ENCODE measurements at regions not wholly inside any gene's neighbourhood (a gene's known extent, or its start where the extent isn't known, plus 50 kb on each side); places are given as distances from the start of the nearest gene placed in this dataset.

- Mint-ChIP-seq H3K27me3 (ENCODE audit: unreplicated experiment) (no peaks in the 10 kb centered on the region), H3K36me3 (ENCODE audit: unreplicated experiment) (no peaks in the 10 kb centered on the region), H3K4me1 (ENCODE audit: unreplicated experiment) (peaks cover 3% of the 10 kb centered on the region), H3K9me3 (ENCODE audit: unreplicated experiment) (peaks cover 44% of the 10 kb centered on the region), H3K27ac (ENCODE audit: unreplicated experiment) (no peak overlapping the region), H3K4me3 (ENCODE audit: unreplicated experiment) (no peak overlapping the region)
- DNase-seq (ENCODE audit: extremely low spot score, unreplicated experiment), result no peak
- no peak for TF ChIP-seq CTCF (IDR thresholded peaks at IDR 0.05)
Observed at GRCh38 chr6:23106951-23107350, 537.6 kb downstream of the HDGFL1 start.

- TF ChIP-seq CTCF (IDR thresholded peaks at IDR 0.05), result no peak
- H3K9me3 Mint-ChIP-seq (ENCODE audit: unreplicated experiment), result peaks cover 30% of the 10 kb centered on the region
Observed at GRCh38 chr6:23111984-23112383, 542.6 kb downstream of the HDGFL1 start.

GRCh38 chr6:23114812-23115504 is 545.6 kb downstream of the HDGFL1 start:
- peaks cover 3% of the 10 kb centered on the region for H3K4me1 Mint-ChIP-seq (ENCODE audit: unreplicated experiment)
- H3K9me3 Mint-ChIP-seq (ENCODE audit: unreplicated experiment), result peaks cover 11% of the 10 kb centered on the region
- no peaks in the 10 kb centered on the region for H3K27me3 Mint-ChIP-seq (ENCODE audit: unreplicated experiment)
- no peak for DNase-seq (ENCODE audit: extremely low spot score, unreplicated experiment)
- TF ChIP-seq CTCF (IDR thresholded peaks at IDR 0.05), result no peak
- H3K27ac Mint-ChIP-seq (ENCODE audit: unreplicated experiment), result no peak overlapping the region
- H3K36me3 Mint-ChIP-seq (ENCODE audit: unreplicated experiment), result peaks cover 6% of the 10 kb centered on the region
- H3K4me3 Mint-ChIP-seq (ENCODE audit: unreplicated experiment), result no peak overlapping the region

More at GRCh38 chr6:23111984-23112383, 542.6 kb downstream of the HDGFL1 start:
- peaks cover 6% of the 10 kb centered on the region for H3K36me3 Mint-ChIP-seq (ENCODE audit: unreplicated experiment)
- no peak overlapping the region for H3K27ac Mint-ChIP-seq (ENCODE audit: unreplicated experiment)
- H3K4me1 Mint-ChIP-seq (ENCODE audit: unreplicated experiment), result peaks cover 3% of the 10 kb centered on the region
- no peak overlapping the region for H3K4me3 Mint-ChIP-seq (ENCODE audit: unreplicated experiment)
- no peak for DNase-seq (ENCODE audit: extremely low spot score, unreplicated experiment)
- no peaks in the 10 kb centered on the region for H3K27me3 Mint-ChIP-seq (ENCODE audit: unreplicated experiment)

GRCh38 chr6:23137611-23138010 is 568.2 kb downstream of the HDGFL1 start:
- no peak overlapping the region for H3K4me3 Mint-ChIP-seq (ENCODE audit: unreplicated experiment)
- peaks cover 6% of the 10 kb centered on the region for H3K36me3 Mint-ChIP-seq (ENCODE audit: unreplicated experiment)
- TF ChIP-seq CTCF (IDR thresholded peaks at IDR 0.05), result no peak
- no peak for DNase-seq (ENCODE audit: extremely low spot score, unreplicated experiment)
- H3K4me1 Mint-ChIP-seq (ENCODE audit: unreplicated experiment), result peaks cover 11% of the 10 kb centered on the region
- peaks cover 31% of the 10 kb centered on the region for H3K9me3 Mint-ChIP-seq (ENCODE audit: unreplicated experiment)
- H3K27ac Mint-ChIP-seq (ENCODE audit: unreplicated experiment), result no peak overlapping the region
- no peaks in the 10 kb centered on the region for H3K27me3 Mint-ChIP-seq (ENCODE audit: unreplicated experiment)

- no peak for TF ChIP-seq CTCF (IDR thresholded peaks at IDR 0.05)
- Mint-ChIP-seq H3K27ac (ENCODE audit: unreplicated experiment) (no peak overlapping the region), H3K9me3 (ENCODE audit: unreplicated experiment) (peaks cover 8% of the 10 kb centered on the region), H3K27me3 (ENCODE audit: unreplicated experiment) (no peaks in the 10 kb centered on the region), H3K4me1 (ENCODE audit: unreplicated experiment) (peaks cover 14% of the 10 kb centered on the region), H3K4me3 (ENCODE audit: unreplicated experiment) (no peak overlapping the region), H3K36me3 (ENCODE audit: unreplicated experiment) (peaks cover 2% of the 10 kb centered on the region)
- DNase-seq (ENCODE audit: extremely low spot score, unreplicated experiment), result no peak
Observed at GRCh38 chr6:23140871-23141270, 571.5 kb downstream of the HDGFL1 start.

Data from osteocyte (in vitro differentiated cells).